Activated CD8-positive, alpha-beta memory T cell treated with anti-CD3 and anti-CD28 coated beads, Interleukin-2, amount 10 ng/mL, durations not matched to agents 7 days and 5 days (primary cell): ENCODE measurements at regions not wholly inside any gene's neighbourhood (a gene's known extent, or its start where the extent isn't known, plus 50 kb on each side); places are given as distances from the start of the nearest gene placed in this dataset.
"Not testable (repeated sequence)": the region's sequence is repeated elsewhere in the genome, so short reads cannot be mapped to it uniquely, and the experiment has no call there.

ENCODE experiments used
- ATAC-seq: fragments of 150-1000 bp; cut with Tn5 transposase; one replicate; pipeline ENCODE4 v1.10.0; 2021; ENCODE audit warnings: moderate library complexity
- CTCF ChIA-PET: fragments of 350-600 bp; sonication (Branson Sonifier 250); formaldehyde crosslinking; loops from one replicate; lab custom pipeline; 2021; ENCODE audit warnings: antibody characterized with exemption; lab: Charles Lee
- DNase-seq: peaks from one replicate; pipeline ENCODE4 v3.0.0-alpha.2; 2020
- H3K27ac Mint-ChIP-seq: one replicate; pipeline ENCODE4 v1.8.0; 2021; ENCODE audit warnings: mild to moderate bottlenecking, mixed read lengths
- H3K27me3 Mint-ChIP-seq: one replicate; pipeline ENCODE4 v1.8.0; 2021; ENCODE audit warnings: mixed read lengths
- H3K36me3 Mint-ChIP-seq: one replicate; pipeline ENCODE4 v1.8.0; 2021; ENCODE audit warnings: mild to moderate bottlenecking, mixed read lengths
- H3K4me1 Mint-ChIP-seq: one replicate; pipeline ENCODE4 v1.8.0; 2021; ENCODE audit warnings: mixed read lengths
- H3K4me3 Mint-ChIP-seq: one replicate; pipeline ENCODE4 v1.8.0; 2021; ENCODE audit warnings: mild to moderate bottlenecking, moderate library complexity, mixed read lengths
- H3K9me3 Mint-ChIP-seq: one replicate; pipeline ENCODE4 v1.8.0; 2022; ENCODE audit warnings: low read depth, mixed read lengths

GRCh38 chr3:34067536-34068051 lies 269.2 kb downstream of the PDCD6IP start:
- no peak overlapping the region for H3K27ac Mint-ChIP-seq
- no peaks in the 10 kb centered on the region for H3K9me3 Mint-ChIP-seq
- ATAC-seq: no peak
- peaks cover 4% of the 10 kb centered on the region for H3K4me1 Mint-ChIP-seq
- H3K36me3 Mint-ChIP-seq: no peaks in the 10 kb centered on the region
- H3K27me3 Mint-ChIP-seq: peaks cover 12% of the 10 kb centered on the region
- DNase-seq: no peak
- H3K4me3 Mint-ChIP-seq: no peak overlapping the region
- CTCF ChIA-PET: no interaction called here

GRCh38 chr3:34068505-34068904 lies 270.1 kb downstream of the PDCD6IP start:
- CTCF ChIA-PET: no interaction called here
- DNase-seq: no peak

DNA sequence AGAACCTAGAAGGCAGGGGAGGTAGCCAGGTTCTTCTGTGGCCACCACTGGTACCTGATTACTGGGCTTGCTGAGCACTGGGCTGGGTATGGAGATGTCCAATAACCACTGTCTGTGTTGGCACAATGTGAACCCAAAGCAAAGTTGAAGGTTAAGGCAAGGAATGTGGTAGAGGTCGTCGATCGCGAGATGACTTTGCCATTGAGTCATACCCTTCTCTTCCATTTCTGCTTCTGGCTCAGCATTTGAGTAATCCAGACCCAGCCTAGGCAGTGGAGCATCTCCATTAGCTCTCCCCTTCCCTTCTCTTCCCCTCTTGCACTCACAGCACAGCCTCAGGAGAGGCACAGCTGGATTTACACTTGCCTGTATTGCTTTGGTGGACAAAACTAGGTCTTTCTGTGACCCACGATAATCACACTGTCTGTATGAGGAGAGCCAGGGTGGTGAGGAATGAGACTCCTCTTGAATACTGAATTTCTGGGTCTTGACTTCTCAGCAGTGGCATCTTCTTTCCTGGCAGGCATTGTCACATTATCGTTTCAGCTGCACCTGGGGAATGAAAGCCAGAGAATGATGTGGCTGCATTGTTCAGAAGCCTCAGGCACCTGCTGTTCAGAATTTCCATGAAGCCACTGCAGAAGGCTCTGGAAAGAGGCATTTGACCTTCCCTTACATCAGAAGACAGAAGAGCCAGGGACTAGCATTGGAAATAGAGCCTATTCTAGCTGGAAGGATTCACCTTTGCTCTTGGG lies 272.6 kb downstream of the PDCD6IP start:
- H3K4me1 Mint-ChIP-seq: peaks cover 4% of the 10 kb centered on the region
- H3K36me3 Mint-ChIP-seq: no peaks in the 10 kb centered on the region
- no peaks in the 10 kb centered on the region for H3K27me3 Mint-ChIP-seq
- CTCF ChIA-PET: no interaction called here
- H3K9me3 Mint-ChIP-seq: no peaks in the 10 kb centered on the region
- ATAC-seq: no peak
- no peak for DNase-seq
- no peak overlapping the region for H3K4me3 Mint-ChIP-seq
- H3K27ac Mint-ChIP-seq: no peak overlapping the region

More at GRCh38 chr3:34068505-34068904, 270.1 kb downstream of the PDCD6IP start:
- Mint-ChIP-seq H3K4me1 (peaks cover 4% of the 10 kb centered on the region), H3K4me3 (no peak overlapping the region), H3K36me3 (no peaks in the 10 kb centered on the region), H3K27me3 (peaks cover 8% of the 10 kb centered on the region), H3K9me3 (no peaks in the 10 kb centered on the region), H3K27ac (no peak overlapping the region)
- no peak for ATAC-seq

GRCh38 chr3:34072297-34072696 lies 273.9 kb downstream of the PDCD6IP start:
- Mint-ChIP-seq H3K4me1 (peaks cover 4% of the 10 kb centered on the region), H3K36me3 (no peaks in the 10 kb centered on the region), H3K27me3 (no peaks in the 10 kb centered on the region), H3K27ac (no peak overlapping the region), H3K9me3 (no peaks in the 10 kb centered on the region), H3K4me3 (no peak overlapping the region)
- no peak for ATAC-seq
- CTCF ChIA-PET: no interaction called here
- DNase-seq: no peak

DNA sequence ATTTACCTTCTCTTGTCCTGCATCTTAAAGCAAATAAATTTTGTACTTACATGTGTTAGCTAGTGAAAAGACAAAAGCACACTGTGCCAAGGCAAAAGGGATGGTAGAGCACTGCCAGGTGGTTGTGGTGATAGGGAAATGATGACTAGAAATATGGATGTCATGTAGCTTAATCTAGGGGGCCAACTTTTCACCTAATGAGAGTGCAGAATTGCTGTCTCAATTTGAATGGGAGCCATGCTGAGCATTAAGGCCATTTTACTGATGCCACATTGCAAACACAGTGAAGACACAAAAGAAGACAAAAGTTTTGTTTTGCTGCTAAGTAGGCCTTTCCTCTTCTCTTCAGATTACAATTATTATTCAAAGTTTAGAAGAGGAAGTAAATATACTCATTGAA lies 274.7 kb downstream of the PDCD6IP start:
- no peak overlapping the region for H3K27ac Mint-ChIP-seq
- H3K36me3 Mint-ChIP-seq: no peaks in the 10 kb centered on the region
- no peaks in the 10 kb centered on the region for H3K27me3 Mint-ChIP-seq
- CTCF ChIA-PET: no interaction called here
- H3K4me1 Mint-ChIP-seq: peaks cover 4% of the 10 kb centered on the region
- H3K9me3 Mint-ChIP-seq: no peaks in the 10 kb centered on the region
- no peak overlapping the region for H3K4me3 Mint-ChIP-seq
- DNase-seq (no peak), ATAC-seq (no peak)

DNA sequence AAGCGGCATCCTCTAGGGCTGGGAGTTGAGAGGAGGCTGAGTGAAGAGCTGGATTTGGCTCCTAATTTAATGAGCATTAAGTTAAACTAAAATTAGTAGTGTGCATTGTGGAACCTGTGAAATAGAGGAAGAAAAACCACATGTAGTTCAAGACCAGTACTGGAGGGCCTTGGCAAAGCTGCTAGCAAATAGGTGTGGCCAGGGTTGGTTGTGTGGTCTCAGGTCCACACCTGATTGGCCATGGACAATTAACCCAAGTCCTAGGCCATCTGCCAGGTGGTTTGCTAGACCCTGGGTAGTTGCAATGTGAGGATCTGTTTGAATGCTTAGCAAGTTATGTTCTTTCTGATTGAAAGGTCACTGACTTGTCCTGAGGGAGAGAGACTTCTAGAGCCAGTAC lies 275.5 kb downstream of the PDCD6IP start:
- Mint-ChIP-seq H3K27ac (no peak overlapping the region), H3K27me3 (no peaks in the 10 kb centered on the region), H3K4me1 (peaks cover 4% of the 10 kb centered on the region), H3K9me3 (no peaks in the 10 kb centered on the region), H3K36me3 (no peaks in the 10 kb centered on the region), H3K4me3 (no peak overlapping the region)
- DNase-seq: no peak
- ATAC-seq: no peak
- CTCF ChIA-PET: no interaction called here

GRCh38 chr3:34075975-34076374 lies 277.5 kb downstream of the PDCD6IP start:
- H3K4me1 Mint-ChIP-seq: peaks cover under 1% of the 10 kb centered on the region

DNA sequence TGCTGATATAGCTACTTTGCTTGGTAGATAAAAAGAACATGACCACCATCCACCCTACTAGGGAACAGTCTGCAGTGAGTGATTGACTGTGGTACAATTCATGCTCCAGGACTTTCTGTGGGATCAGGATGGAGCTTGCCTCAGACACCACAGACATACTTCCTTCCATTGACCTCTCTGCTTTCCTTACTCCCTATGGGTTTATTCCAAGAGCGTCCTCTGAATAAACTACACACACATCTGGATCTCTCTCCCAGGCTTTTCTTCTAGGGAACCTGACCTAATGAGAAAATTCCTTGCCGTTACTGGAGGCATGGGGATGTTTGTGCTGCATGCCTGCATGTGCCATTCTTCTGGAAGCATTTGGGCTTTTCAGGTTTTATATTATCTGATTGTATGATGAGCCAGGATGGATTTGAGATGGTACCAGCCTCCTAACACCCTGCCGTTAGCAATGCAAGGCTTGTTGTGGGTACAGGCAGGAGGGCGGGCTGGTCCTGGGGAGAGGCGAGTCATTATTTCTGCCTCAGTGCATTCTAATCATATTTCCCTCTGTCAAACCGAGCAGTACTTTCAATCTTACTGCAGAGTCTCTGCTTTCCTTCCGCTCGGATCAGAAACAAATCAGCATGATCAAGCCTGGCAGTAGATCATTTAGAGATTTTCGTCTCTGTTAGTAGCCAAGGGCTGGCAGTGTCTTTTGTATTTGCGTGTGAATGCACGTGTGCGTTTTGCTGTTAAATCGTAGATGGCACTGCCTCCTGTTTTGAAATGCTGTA lies 279.2 kb downstream of the PDCD6IP start:
- H3K9me3 Mint-ChIP-seq: no peaks in the 10 kb centered on the region

More at GRCh38 chr3:34075975-34076374, 277.5 kb downstream of the PDCD6IP start:
- Mint-ChIP-seq H3K4me3 (no peak overlapping the region), H3K36me3 (no peaks in the 10 kb centered on the region), H3K27me3 (no peaks in the 10 kb centered on the region), H3K27ac (no peak overlapping the region), H3K9me3 (no peaks in the 10 kb centered on the region)
- DNase-seq (no peak), ATAC-seq (no peak)
- CTCF ChIA-PET: no interaction called here

DNA sequence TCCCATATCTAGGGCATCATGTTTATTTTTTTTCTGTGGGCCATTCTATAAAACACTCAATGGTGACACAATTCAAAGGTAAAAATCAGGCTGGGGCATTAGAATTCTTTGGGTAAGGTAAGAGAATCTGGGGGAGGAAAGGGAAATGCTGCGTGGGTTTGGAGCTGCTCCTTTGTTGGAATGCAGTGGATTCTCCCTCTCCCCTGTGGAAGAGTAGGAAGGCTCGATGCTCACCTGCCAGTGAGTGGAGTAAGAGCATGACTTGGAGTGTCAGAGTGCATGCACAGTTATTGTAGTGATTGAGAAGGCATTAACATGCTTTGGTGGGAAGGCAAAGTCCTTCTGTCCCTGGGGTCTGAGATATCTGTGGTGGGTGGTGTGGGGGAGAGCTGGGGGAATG lies 280.0 kb downstream of the PDCD6IP start:
- CTCF ChIA-PET: no interaction called here
- no peaks in the 10 kb centered on the region for H3K36me3 Mint-ChIP-seq
- DNase-seq (no peak), ATAC-seq (no peak)
- no peak overlapping the region for H3K4me3 Mint-ChIP-seq
- no peaks in the 10 kb centered on the region for H3K4me1 Mint-ChIP-seq
- H3K27me3 Mint-ChIP-seq: no peaks in the 10 kb centered on the region
- H3K9me3 Mint-ChIP-seq: no peaks in the 10 kb centered on the region
- H3K27ac Mint-ChIP-seq: no peak overlapping the region

More for the DNA sequence above, 279.2 kb downstream of the PDCD6IP start:
- no peak for DNase-seq
- Mint-ChIP-seq H3K36me3 (no peaks in the 10 kb centered on the region), H3K27me3 (no peaks in the 10 kb centered on the region), H3K27ac (no peak overlapping the region), H3K4me3 (no peak overlapping the region), H3K4me1 (no peaks in the 10 kb centered on the region)
- CTCF ChIA-PET: interaction anchor here (1.0 kb wide), 1 partner anchor 194 kb away, joined by 4 read pairs; no protein-coding TSS in a partner anchor
- no peak for ATAC-seq

GRCh38 chr3:34079849-34080248 lies 281.4 kb downstream of the PDCD6IP start:
- H3K27ac Mint-ChIP-seq, CTCF ChIA-PET, H3K4me1 Mint-ChIP-seq, ATAC-seq, H3K9me3 Mint-ChIP-seq, H3K27me3 Mint-ChIP-seq, DNase-seq, H3K4me3 Mint-ChIP-seq, H3K36me3 Mint-ChIP-seq: not testable (repeated sequence)

DNA sequence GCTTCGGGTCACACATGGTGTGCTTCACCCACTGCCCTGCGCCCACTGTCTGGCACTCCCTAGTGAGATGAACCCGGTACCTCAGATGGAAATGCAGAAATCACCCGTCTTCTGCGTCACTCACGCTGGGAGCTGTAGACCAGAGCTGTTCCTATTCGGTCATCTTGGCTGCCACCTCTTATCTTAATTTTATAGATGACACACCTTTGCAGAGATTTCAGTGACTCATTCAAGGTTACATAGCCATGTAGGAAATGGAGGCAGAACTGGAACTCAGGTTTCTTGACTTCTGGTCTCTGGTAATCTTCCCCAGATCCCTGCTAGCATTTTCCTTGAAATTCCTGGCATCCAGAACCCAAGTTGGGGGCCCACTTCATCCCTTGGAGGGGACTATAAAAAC lies 291.9 kb downstream of the PDCD6IP start:
- ATAC-seq, H3K36me3 Mint-ChIP-seq, H3K27me3 Mint-ChIP-seq, H3K9me3 Mint-ChIP-seq, CTCF ChIA-PET, H3K4me3 Mint-ChIP-seq, DNase-seq, H3K4me1 Mint-ChIP-seq, H3K27ac Mint-ChIP-seq: not testable (repeated sequence)

DNA sequence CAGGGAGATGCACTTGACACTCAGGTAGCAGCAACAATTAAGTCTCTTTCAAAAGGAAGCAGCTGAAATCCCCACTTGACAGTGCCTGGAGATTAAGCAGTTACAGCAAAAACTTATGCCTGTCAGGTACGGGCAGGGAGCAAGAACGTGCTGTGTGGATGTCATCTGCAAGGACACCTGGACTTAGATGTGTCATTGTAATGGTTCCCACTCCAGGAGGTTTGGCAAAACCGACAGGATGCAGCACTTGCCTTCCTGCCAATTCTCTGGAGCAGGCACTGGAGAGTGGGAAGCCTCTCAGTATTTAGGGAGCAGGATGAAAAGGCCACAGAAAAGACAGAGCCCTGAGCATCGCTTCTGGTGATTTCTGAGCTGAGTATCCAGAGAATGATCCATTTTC lies 292.4 kb downstream of the PDCD6IP start:
- Mint-ChIP-seq H3K27ac (no peak overlapping the region), H3K9me3 (no peaks in the 10 kb centered on the region), H3K4me3 (no peak overlapping the region), H3K4me1 (no peaks in the 10 kb centered on the region), H3K27me3 (no peaks in the 10 kb centered on the region), H3K36me3 (no peaks in the 10 kb centered on the region)
- ATAC-seq (no peak), DNase-seq (no peak)
- CTCF ChIA-PET: no interaction called here

DNA sequence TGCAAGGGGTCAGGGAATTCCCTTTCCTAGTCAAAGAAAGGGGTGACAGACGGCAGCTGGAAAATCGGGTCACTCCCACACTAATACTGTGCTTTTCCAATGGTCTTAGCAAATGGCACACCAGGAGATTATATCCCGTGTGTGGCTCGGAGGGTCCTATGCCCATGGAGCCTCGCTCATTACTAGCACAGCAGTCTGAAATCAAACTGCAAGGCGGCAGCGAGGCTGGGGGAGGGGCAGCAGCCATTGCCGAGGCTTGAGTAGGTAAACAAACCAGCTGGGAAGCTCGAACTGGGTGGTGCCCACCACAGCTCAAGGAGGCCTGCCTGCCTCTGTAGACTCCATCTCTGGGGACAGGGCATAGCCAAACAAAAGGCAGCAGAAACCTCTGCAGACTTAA lies 295.9 kb downstream of the PDCD6IP start:
- H3K9me3 Mint-ChIP-seq, H3K4me1 Mint-ChIP-seq, DNase-seq, ATAC-seq, H3K27ac Mint-ChIP-seq, CTCF ChIA-PET, H3K4me3 Mint-ChIP-seq, H3K27me3 Mint-ChIP-seq, H3K36me3 Mint-ChIP-seq: not testable (repeated sequence)

- ATAC-seq (no peak), DNase-seq (no peak)
- no peaks in the 10 kb centered on the region for H3K4me1 Mint-ChIP-seq
- H3K9me3 Mint-ChIP-seq: no peaks in the 10 kb centered on the region
- peaks cover 5% of the 10 kb centered on the region for H3K27me3 Mint-ChIP-seq
- CTCF ChIA-PET: no interaction called here
- H3K27ac Mint-ChIP-seq: no peak overlapping the region
- no peak overlapping the region for H3K4me3 Mint-ChIP-seq
- H3K36me3 Mint-ChIP-seq: no peaks in the 10 kb centered on the region
Measured at GRCh38 chr3:34102288-34102687, 303.9 kb downstream of the PDCD6IP start.
